Tibial artery (tissue), 4 donors: ENCODE measurements at regions not wholly inside any gene's neighbourhood (a gene's known extent, or its start where the extent isn't known, plus 50 kb on each side); places are given as distances from the start of the nearest gene placed in this dataset.
"Not testable (repeated sequence)": the region's sequence is repeated elsewhere in the genome, so short reads cannot be mapped to it uniquely, and the experiment has no call there.

Source experiments
- DNase-seq, 2 donors: peaks; one replicate each; pipeline ENCODE4 v3.0.0-alpha.2; 2019
- H3K27ac ChIP-seq, 2 donors: fragments of 200-600 bp; sonication (generic) in 1 of 2; 1 replicate in 1 of 2; 2 replicates in 1 of 2; pipeline ENCODE4 v1.5.1; 2018 to 2019; ENCODE audit warnings: mild to moderate bottlenecking in 1 of 2
- H3K27me3 ChIP-seq, 2 donors: fragments of 200-600 bp; sonication (generic) in 1 of 2; one replicate each; pipeline versions ENCODE4 v1.5.1 to v1.6.0; 2016 to 2019
- H3K36me3 ChIP-seq, 3 donors: fragments of 200-600 bp; sonication (generic) in 2 of 3; one replicate each; pipeline ENCODE4 v1.5.1; 2016 to 2019; ENCODE audit warnings: mild to moderate bottlenecking in 2 of 3
- H3K4me1 ChIP-seq, 4 donors: fragments of 200-600 bp; sonication (generic) in 2 of 4; 1 replicate in 3 of 4; 2 replicates in 1 of 4; pipeline ENCODE4 v1.5.1; 2016 to 2019
- H3K4me3 ChIP-seq, 2 donors: fragments of 200-600 bp; sonication (generic) in 1 of 2; 1 replicate in 1 of 2; 2 replicates in 1 of 2; pipeline ENCODE4 v1.5.1; 2018 to 2019; ENCODE audit warnings: mild to moderate bottlenecking in 2 of 2
- H3K9me3 ChIP-seq, 3 donors: fragments of 200-600 bp; sonication (generic) in 1 of 3; one replicate each; pipeline ENCODE4 v1.5.1; 2016 to 2019
- CTCF ChIP-seq, 2 experiments: fragments of 200-600 bp in 1 of 2; fragments of 450-650 bp in 1 of 2; IDR thresholded peaks; one replicate each; pipeline ENCODE4 v1.5.1; 2017 to 2019; ENCODE audit warnings: antibody characterized with exemption in 2 of 2, mild to moderate bottlenecking in 1 of 2, moderate library complexity in 1 of 2
- intact Hi-C: fragments of 100-400 bp; cut with DNase I; formaldehyde crosslinking; loops from one replicate; pipeline ENCODE4 v1.15.0; 2023; ENCODE audit warnings: low total_unique reads

- Histone ChIP-seq H3K4me1 (no peaks in the 10 kb centered on the region), H3K9me3 (peaks cover 0 to 4% (median 0%) of the 10 kb centered on the region in 3 donors), H3K27me3 (no peaks in the 10 kb centered on the region), H3K4me3 (no peak overlapping the region), H3K36me3 (no peaks in the 10 kb centered on the region), H3K27ac (no peak overlapping the region)
- no peak for TF ChIP-seq CTCF (IDR thresholded peaks at IDR 0.05)
- no peak for DNase-seq
- intact Hi-C loops, result no loop called here
Measured at GRCh38 chr3:165505657-165506056, 309.5 kb upstream of the SLITRK3 start.

GRCh38 chr3:165504554-165504953 lies 308.4 kb upstream of the SLITRK3 start:
- no peak overlapping the region for H3K4me3 ChIP-seq
- peaks cover 0 to 4% (median 0%) of the 10 kb centered on the region in 3 donors for H3K9me3 ChIP-seq
- no peaks in the 10 kb centered on the region for H3K27me3 ChIP-seq
- no peaks in the 10 kb centered on the region for H3K4me1 ChIP-seq
- no peak for TF ChIP-seq CTCF (IDR thresholded peaks at IDR 0.05)
- no peak overlapping the region for H3K27ac ChIP-seq
- intact Hi-C loops, result no loop called here
- DNase-seq, result no peak
- no peaks in the 10 kb centered on the region for H3K36me3 ChIP-seq

GRCh38 chr3:165503825-165504224 lies 307.6 kb upstream of the SLITRK3 start:
- DNase-seq, result no peak
- Histone ChIP-seq H3K4me1 (no peaks in the 10 kb centered on the region), H3K27ac (no peak overlapping the region), H3K27me3 (no peaks in the 10 kb centered on the region), H3K36me3 (no peaks in the 10 kb centered on the region), H3K4me3 (no peak overlapping the region), H3K9me3 (peaks cover 0 to 4% (median 0%) of the 10 kb centered on the region in 3 donors)
- no peak for TF ChIP-seq CTCF (IDR thresholded peaks at IDR 0.05)
- intact Hi-C loops, result no loop called here

- H3K27me3 ChIP-seq, result no peaks in the 10 kb centered on the region
- peaks cover 0 to 4% (median 0%) of the 10 kb centered on the region in 3 donors for H3K9me3 ChIP-seq
- no peaks in the 10 kb centered on the region for H3K4me1 ChIP-seq
- no peaks in the 10 kb centered on the region for H3K36me3 ChIP-seq
- H3K27ac ChIP-seq, result no peak overlapping the region
- no peak overlapping the region for H3K4me3 ChIP-seq
- intact Hi-C loops, result no loop called here
- DNase-seq, result no peak
- no peak for TF ChIP-seq CTCF (IDR thresholded peaks at IDR 0.05)
Measured at GRCh38 chr3:165503346-165503745, 307.2 kb upstream of the SLITRK3 start.

- intact Hi-C loops, result no loop called here
- Histone ChIP-seq H3K4me1 (no peaks in the 10 kb centered on the region), H3K27ac (no peak overlapping the region), H3K4me3 (no peak overlapping the region), H3K36me3 (no peaks in the 10 kb centered on the region), H3K27me3 (no peaks in the 10 kb centered on the region), H3K9me3 (peaks cover 0 to 4% (median 0%) of the 10 kb centered on the region in 3 donors)
- DNase-seq, result no peak
- TF ChIP-seq CTCF (IDR thresholded peaks at IDR 0.05), result no peak
Measured at GRCh38 chr3:165502707-165503106, 306.5 kb upstream of the SLITRK3 start.

GRCh38 chr3:165498742-165499141 lies 302.6 kb upstream of the SLITRK3 start:
- H3K27ac ChIP-seq, H3K9me3 ChIP-seq, intact Hi-C loops, H3K4me3 ChIP-seq, H3K4me1 ChIP-seq, H3K36me3 ChIP-seq, H3K27me3 ChIP-seq, DNase-seq: not testable (repeated sequence)
